SK-N-MC (cell line): ENCODE measurements at regions not wholly inside any gene's neighbourhood (a gene's known extent, or its start where the extent isn't known, plus 50 kb on each side); places are given as distances from the start of the nearest gene placed in this dataset.

Source experiments
- EZH2 ChIP-seq: fragments of 200-600 bp; sonication (generic); IDR thresholded peaks from one replicate; pipeline ENCODE4 v1.6.1; 2017; ENCODE audit warnings: antibody characterized with exemption
- FOXP2 ChIP-seq: optimal IDR thresholded peaks from 2 replicates; pipeline ENCODE3; 2011; ENCODE audit warnings: mild to moderate bottlenecking, moderate library complexity; ENCODE audit not compliant: insufficient read depth; ENCODE audit errors: extremely low read length, control extremely low read depth
- POLR2AphosphoS5 ChIP-seq: IDR thresholded peaks from 2 replicates; pipeline ENCODE4 v1.6.1; 2012; ENCODE audit warnings: mild to moderate bottlenecking, low read depth, low read length, borderline replicate concordance

DNA sequence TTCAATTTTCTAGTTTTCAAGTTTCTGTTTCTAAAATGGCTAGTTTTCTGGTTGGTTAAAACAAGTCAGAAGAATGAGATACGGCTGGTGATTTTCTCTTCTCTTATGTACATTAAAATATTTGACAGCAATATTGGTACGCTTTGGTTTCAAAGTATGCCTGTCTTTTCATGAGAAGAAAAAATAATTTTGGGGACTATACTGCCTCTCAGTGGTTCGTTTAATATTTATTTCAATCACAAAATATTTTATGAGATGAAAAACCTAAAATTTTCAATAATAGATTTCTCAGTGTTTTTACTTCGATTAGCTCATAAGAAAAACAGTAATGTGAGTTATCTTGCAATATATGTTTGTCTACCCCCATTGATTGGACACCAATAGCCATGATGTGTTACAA, 72.8 kb upstream of the AADACL2 start:
- no peak for TF ChIP-seq EZH2
- TF ChIP-seq POLR2AphosphoS5: no peak
- TF ChIP-seq FOXP2: no peak
